NCI-H2081 (cell line): ENCODE measurements at regions not wholly inside any gene's neighbourhood (a gene's known extent, or its start where the extent isn't known, plus 50 kb on each side); places are given as distances from the start of the nearest gene placed in this dataset.
"Not testable (repeated sequence)": the region's sequence is repeated elsewhere in the genome, so short reads cannot be mapped to it uniquely, and the experiment has no call there.

Experiments
- DNase-seq, 2 experiments: peaks; one replicate each; lab custom pipeline; 2025; lab: John Stamatoyannopoulos, UW

DNA sequence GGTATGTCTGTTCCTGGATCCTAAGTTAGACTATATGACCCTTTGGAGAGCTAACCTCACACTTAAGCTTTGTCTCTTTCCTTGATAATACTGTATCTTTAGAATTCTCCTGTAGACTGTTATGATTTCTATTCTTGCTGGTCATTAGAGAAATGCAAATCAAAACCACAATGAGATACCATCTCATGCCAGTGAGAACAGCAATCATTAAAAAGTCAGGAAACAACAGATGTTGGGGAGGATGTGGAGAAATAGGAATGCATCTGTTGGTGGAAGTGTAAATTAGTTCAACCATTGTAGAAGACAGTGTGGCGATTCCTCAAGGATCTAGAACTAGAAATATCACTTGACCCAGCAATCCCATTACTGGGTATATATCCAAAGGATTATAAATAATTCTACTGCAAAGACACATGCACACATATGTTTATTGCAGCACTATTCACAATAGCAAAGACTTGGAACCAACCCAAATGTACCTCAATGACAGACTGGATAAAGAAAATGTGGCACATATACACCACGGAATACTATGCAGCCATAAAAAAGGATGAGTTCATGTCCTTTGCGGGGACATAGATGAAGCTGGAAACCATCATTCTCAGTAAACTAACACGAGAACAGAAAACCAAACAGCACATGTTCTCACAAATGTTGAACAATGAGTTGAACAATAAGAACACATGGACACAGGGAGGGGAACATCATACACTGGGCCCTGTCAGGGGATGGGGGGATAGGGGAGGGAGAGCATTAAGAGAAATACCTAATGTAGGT is 867.8 kb upstream of the ADGRB3 start:
- not testable (repeated sequence) for DNase-seq

DNA sequence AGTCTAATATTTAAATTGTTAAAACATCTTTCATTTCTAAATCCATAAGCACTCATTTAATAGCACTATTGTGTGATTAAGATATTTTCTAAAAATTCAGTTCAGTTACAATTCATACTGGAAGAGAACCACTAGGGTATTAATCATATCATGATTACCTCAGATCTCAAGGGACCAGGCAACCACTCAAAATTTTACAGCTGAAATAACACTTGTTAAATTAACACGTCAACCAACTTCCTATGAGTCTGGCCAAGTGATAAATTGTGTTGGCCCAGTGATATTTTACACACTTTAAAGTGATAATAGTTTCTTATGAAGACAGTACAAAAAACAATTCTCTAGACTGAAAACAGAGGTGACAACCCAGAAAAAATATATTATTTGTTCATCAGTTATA is 869.0 kb upstream of the ADGRB3 start:
- no peak for DNase-seq

DNA sequence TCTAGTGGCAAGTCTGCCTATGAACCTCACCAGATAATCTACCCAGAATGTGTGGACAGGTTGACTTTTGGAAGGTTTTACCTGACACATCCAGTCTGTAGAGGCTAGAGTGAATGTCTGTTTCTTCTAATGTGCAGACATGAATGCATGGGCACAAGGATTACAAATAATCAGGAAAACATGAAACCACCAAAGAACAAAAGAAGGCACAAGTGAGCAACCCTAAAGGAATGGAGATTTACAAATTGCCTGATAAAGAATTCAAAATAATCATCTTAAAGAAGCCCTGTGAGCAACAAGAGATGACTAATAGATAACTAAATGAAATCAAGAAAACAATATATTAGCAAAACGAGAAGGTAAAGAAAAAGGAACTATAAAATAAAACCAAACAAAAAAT is 876.1 kb upstream of the ADGRB3 start:
- DNase-seq = no peak

DNA sequence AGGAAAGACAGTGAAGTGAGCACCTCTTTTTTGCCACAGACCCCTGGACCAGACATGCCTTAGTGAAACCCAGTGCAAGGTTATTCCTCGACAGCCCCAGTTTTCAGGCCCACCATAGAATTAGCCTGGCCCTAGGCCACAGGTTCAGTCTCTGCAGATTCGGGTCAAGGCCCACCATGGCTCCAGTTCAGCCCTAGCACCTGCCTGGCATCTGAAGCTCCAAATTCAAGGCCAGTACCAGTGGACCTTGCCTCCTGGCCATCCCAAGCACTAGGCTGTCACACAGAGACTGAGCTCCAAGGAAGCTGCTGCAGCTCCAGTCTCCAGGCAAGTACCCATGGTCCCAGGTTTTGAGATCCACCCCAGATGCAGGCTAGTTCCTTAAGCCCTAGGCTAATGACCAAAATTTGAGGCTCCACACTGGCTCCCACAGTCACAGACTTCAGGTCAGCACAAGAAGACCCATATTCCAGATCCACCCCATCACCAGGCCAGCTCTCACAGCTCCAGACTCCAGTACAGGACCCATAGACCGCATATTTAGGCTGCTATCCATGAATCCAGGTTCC is 877.5 kb upstream of the ADGRB3 start:
- DNase-seq = no peak

DNA sequence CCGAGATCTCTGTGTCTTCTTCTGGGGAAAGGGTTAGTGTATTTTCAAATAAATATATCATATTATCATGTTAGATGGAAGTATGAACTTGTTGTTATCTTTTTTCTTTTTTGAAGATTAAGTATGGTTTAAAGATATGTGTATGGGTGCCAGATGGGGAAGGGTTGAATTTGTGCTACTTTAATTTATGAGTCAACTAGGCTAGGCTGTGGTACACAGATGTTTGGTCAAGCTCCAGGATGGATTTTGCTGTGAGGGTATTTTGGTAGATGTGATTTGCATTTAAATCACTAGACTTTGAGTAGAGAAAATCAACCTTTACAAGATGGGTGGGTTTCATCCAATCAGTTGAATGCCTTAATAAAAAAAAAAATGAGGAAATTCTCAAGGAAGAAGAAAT is 886.6 kb upstream of the ADGRB3 start:
- DNase-seq = no peak

DNA sequence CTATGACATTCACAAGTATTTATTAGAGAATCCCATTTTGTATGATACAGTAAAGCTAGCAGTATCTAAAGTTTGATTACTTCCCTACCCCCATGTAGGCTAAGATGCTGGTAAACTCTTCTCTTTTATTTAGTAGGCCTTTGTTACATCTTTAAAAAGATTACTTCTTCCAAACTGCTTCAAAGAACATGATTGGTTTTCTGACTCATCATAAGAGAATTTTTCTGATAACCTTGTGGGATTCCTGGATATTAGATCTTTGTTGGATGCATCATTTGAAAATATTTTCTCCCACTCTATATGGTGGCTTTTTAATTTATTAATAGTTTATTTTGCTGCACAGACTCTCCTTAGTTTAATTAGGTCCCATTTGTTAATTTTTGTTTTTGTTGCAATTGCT is 898.3 kb upstream of the ADGRB3 start:
- DNase-seq = no peak

DNA sequence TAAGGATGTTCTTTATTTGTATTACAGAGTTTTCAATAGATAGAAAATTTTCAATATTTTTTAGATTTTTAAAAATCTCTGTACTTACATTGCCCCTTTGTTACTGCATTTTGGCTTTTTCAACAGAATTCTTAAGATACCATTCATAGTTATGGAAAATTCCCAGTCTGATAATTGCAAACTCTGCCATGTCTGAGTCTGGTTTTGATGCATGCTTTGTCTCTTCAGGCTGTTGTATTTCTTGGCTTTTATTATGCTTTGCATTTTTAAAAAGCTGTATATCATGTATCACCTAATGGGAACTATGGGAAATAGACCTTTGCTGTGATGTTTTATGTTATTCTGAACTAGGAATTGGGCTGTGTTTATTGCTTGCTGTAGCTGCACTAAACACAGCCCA is 898.9 kb upstream of the ADGRB3 start:
- DNase-seq = no peak

DNA sequence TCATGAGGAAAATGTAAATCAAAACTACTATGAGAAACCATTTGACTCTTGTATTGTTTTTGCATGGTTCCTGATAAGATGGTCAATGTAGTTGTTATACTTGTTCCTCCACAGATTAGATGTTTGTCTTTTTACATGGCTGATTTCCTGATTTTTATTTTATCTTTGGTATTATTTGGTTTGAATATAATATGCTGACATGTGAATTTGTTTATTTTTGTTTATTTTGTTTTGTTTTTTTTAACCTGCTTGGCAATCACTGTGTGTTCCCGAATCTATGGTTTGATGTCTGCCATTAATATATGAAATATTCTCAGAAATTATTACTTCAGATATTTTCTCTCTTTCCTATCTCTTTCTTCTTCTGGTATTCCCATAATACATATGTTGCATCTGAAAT is 899.5 kb upstream of the ADGRB3 start:
- DNase-seq = no peak

DNA sequence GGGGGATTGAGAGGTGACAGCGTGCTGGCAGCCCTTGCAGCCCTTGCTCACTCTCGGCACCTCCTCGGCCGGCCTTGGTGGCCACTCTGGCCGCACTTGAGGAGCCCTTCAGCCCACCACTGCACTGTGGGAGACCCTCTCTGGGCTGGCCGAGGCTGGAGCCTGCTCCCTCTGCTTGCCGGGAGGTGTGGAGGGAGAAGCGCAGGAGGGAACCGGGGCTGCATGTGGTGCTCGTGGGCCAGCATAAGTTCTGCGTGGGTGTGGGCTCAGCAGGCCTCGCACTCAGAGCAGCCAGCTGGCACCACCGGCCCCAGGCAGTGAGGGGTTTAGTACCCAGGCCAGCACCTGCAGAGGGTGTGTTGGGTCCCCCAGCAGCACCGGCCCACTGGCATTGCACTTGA is 912.2 kb upstream of the ADGRB3 start:
- no peak for DNase-seq

DNA sequence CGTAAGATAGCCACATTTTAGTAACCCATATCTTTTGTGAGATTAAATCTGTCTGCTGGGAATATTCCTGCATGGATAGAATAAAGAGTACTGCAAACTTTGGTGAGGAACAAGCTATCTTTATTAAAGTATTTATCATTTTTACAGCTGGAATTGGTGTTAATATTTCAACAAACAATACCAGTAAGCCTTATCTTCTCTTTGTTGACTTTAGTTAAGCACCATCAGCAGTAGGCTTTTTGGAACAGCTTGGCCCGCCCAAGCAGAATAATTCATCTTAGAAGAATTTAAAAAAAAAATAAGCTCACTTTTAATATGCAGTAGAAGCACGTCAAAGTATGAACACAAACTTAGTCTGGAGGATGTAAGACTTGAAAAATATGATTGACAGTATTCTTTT is 917.8 kb upstream of the ADGRB3 start:
- DNase-seq = no peak

DNA sequence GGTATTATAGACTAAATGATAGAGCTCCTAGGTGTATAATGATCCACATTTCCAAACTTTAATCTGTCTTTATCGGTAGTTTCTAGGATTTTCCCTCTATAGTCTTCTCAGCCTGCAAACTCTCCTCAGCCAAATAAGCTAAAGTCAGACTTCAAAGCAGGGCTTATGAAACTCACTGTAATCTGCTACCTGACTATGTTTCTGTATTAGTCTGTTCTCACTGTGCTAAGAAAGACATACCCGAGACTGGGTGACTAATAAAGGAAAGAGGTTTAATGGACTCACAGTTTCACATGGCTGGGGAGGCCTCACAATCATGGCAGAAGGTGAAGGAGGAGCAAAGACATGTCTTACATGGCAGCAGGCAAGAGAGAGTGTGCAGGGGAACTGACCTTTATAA is 928.7 kb upstream of the ADGRB3 start:
- no peak for DNase-seq

DNA sequence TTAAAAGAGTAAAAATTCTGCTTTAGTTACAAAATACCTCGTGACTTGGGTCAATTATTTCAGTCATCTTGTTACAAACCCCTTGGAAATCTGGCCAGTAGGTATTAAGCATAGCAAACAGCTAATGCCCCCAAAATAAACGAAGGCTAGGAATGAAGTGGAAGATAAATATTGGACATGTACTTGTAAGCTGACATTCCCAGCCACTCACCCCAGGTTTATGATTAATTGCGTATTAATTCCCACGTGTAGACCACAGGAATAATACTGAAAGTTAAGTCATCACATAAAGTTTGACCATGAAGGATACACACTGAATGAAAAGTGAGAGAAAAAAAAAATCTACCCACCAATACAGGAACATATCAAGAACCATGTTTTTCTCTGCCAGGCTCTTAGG is 936.5 kb upstream of the ADGRB3 start:
- DNase-seq = no peak

DNA sequence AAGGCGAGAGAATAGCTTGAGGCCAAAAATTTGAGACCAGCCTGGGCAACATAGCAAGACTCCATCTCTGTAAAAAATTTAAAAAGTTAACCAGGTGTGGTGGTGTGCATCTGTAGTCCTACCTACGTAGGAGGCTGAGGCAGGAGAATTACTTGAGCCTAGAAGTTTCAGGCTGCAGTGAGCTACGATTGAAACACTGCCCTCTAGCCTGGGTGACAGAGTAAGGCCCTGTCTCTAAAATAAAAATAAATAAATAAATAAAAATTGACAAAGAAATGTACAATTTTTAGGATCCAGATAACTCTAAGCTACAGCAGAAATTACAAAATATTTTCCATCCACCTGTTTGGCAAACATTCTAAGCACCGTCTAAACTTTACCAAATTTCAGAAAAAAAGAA is 941.0 kb upstream of the ADGRB3 start:
- no peak for DNase-seq

DNA sequence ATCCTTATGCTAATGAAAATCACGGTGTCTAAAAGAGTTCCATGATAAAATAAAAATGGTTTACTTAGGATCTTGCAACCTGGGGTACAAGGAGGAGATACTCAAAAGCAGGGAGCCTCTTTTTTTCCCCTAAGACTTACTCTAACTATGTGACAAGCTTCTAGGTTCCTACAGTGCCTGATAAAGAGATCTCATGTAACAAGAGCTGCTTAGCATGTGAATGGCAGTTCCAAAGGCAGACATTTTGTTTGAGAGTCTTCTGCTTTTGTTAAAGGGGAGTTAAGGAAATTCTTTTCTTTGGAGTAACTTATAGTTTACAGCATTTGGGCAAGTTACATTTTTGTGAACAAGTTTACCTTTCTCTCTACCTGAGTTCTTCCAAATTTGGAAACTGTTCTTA is 945.8 kb upstream of the ADGRB3 start:
- DNase-seq = no peak

DNA sequence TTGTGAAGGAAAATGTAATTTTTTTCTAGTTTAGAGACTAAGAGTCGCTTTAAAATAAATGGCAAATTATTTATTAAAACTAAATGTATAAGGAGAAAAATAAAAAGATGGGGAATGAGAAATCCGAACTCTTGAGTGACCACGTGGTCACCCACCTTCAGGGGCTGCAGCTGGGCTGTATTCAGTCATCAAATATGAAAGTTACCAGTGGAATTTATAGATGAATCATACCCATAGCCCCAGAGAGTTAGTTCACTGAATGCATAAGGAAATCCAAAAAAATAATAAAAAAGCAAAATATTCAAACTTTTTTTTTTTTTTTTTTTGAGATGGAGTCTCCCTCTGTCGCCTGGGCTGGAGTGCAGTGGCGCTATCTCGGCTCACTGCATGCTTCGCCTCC is 947.7 kb upstream of the ADGRB3 start:
- DNase-seq = no peak

DNA sequence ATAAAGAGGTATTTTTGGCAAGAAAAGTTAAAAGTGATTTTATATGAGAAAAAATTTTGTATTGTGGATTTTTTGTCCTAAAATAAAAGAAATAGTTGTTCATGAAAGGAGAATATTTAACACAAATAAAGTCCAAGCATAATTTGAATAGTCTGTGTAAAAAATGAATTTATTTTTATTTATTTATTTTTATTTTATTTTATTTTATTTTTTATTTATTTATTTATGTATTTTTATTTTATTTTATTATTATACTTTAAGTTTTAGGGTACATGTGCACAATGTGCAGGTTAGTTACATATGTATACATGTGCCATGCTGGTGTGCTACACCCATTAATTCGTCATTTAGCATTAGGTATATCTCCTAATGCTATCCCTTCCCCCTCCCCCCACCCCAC is 948.9 kb upstream of the ADGRB3 start:
- DNase-seq = not testable (repeated sequence)

DNA sequence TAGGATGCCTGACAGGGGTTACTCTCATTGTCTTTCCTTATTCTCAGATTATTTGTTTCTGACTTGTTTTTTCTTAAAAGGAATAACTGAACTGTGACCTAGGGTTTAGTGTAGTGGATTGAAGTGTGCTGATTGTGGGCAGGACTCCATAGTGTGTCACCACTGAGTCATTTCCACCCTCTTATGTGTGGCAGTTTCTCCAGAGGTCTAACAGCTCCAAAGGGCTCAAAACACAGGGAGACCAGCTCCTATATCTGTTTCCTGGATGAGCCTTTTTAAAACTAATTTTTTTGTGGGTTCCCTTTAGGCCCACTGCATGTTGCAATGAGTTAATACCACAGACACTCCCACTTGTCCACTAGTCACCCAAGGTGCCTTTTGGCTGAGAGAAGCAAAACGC is 951.1 kb upstream of the ADGRB3 start:
- no peak for DNase-seq

DNA sequence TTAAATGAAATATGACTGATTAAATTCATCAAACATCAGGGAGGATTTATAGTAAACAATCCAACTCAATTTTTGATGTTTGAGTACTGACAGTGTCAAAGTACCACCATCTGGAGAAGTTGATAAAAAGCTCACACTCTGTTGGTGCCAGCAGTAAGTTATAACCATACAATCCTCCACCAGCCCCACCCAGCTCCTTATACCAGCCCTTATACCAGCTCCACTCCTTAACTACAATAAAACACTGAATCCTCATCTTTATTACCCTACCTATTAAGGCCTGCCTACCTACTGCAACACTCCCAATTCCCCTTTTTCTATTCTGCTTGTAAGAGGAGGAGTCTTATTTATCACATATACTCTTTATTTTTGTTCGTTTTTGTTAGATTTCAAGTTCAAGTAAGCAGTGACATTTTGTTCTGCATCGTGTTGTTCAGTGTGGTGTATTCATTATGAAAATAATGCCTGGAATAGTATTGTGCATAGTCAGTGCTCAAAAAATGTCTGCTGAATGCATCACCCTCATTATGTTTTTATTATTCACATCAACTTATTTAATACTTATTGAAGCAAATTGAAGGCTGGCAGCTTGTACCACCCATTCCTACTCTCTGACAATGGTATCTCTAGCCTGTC is 954.7 kb upstream of the ADGRB3 start:
- DNase-seq = no peak

DNA sequence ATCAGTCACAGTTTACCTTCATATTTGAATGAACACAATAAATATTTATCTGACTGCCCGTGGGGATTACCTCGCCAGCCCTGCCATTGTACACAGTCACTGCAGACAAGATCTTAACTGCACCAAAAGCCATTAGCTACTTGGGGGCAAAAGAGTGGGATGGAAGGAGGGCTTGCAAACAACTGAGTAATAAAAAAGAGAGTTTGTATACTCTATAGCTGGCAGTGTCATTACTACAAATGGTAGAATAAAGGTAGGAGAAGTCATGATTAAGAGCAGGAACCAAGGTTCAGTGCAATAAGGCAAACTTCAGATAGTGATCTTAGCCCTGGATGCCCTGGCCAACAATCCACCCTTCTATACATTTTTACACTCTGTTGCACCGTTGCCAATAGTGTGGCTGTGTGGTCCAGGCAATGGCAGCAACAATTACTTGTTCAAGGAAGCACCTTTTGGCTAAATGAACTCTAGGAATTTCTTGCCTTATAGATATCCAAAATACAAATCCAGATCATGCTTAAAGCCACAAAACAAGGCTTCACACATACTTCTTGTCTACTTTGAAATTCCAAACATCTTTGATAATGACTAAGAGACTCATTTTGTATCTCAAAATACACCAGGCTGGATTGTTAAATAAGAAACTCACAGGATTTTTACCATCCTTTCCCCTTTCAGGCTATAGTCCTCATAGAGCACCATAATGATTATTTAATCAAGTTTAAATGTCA is 955.4 kb upstream of the ADGRB3 start:
- DNase-seq = no peak

DNA sequence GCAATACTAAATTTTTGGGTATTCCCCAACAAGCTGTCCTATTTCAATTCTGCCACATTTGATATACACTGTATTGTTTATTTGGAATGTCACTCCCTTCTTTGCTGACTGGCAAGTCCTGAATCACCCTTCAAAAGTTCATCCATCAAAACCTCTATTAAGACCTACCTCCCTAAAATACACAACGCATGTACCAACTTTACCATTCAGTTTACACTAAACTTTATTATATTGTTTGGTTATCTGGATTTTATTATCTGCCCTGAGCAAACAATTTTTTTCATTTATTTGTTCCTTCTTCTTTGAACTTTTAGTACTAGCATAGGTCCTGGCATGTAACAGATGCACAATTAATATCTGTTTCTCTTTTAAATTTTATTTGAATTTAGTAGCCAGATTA is 958.2 kb upstream of the ADGRB3 start:
- no peak for DNase-seq

DNA sequence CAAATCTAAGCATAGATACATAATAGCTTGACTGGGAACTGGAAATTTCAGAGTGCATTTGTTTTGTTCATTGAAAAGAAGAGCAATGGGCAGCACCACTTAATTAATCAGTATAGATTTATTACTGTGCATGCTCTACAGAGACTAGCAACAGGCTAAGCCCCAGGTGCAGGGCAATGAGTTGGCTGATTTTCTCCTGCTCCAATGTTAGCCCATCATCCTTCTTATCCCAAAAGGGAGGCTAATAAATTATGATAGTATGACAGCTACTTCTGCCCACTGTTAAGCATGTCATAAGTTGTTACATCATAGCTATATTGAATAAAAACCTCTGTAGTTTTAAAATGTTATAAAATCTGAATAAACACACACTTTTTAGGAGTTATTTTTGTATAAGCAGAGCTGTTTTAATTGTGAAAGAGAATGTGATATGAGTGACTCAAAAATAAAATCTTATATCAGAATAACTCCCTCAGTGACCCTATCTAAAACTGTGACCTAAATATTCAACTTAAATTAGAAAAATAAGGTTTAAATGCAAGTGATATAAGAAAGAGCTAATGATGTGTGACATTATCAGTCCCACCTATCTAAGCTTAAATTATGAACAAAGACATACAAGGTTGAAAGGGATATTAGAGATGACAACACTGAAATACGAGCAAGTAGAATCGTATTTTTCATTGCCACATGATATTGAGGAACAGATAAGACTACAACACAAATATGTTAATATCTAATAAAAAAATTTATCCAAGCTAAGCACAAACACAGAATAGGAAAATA is 967.3 kb upstream of the ADGRB3 start:
- DNase-seq = no peak
